ENCODE measurements at regions not wholly inside any gene's neighbourhood (a gene's known extent, or its start where the extent isn't known, plus 50 kb on each side); places are given as distances from the start of the nearest gene placed in this dataset.

GRCh38 chr12:118645219-118645618, 268.9 kb downstream of the SUDS3 start:
- no peak overlapping the region for H3K27ac Mint-ChIP-seq
- no peak for ATAC-seq (ENCODE audit: low read depth)
- H3K36me3 Mint-ChIP-seq, result no peaks in the 10 kb centered on the region
- DNase-seq, result no peak
- no peak overlapping the region for H3K4me3 Mint-ChIP-seq
- H3K27me3 Mint-ChIP-seq, result no peaks in the 10 kb centered on the region
- POLR2A ChIA-PET, result no interaction called here
- no peaks in the 10 kb centered on the region for H3K4me1 Mint-ChIP-seq
- H3K9me3 Mint-ChIP-seq, result no peaks in the 10 kb centered on the region

GRCh38 chr12:118649765-118650585, 273.6 kb downstream of the SUDS3 start:
- Mint-ChIP-seq H3K4me3 (no peak overlapping the region), H3K4me1 (no peaks in the 10 kb centered on the region), H3K27me3 (no peaks in the 10 kb centered on the region), H3K9me3 (peaks cover 1% of the 10 kb centered on the region), H3K27ac (no peak overlapping the region), H3K36me3 (no peaks in the 10 kb centered on the region)
- no peak for DNase-seq
- no peak for ATAC-seq (ENCODE audit: low read depth)
- POLR2A ChIA-PET, result no interaction called here

- POLR2A ChIA-PET, result no interaction called here
- H3K36me3 Mint-ChIP-seq, result no peaks in the 10 kb centered on the region
- DNase-seq, result no peak
- peaks cover 1% of the 10 kb centered on the region for H3K9me3 Mint-ChIP-seq
- no peak for ATAC-seq (ENCODE audit: low read depth)
- H3K27me3 Mint-ChIP-seq, result no peaks in the 10 kb centered on the region
- H3K27ac Mint-ChIP-seq, result no peak overlapping the region
- H3K4me1 Mint-ChIP-seq, result no peaks in the 10 kb centered on the region
- no peak overlapping the region for H3K4me3 Mint-ChIP-seq
Observed at GRCh38 chr12:118650586-118650960, 274.2 kb downstream of the SUDS3 start.

- ATAC-seq (ENCODE audit: low read depth) (no peak), DNase-seq (no peak)
- Mint-ChIP-seq H3K4me3 (no peak overlapping the region), H3K36me3 (no peaks in the 10 kb centered on the region), H3K4me1 (no peaks in the 10 kb centered on the region), H3K27ac (no peak overlapping the region), H3K9me3 (peaks cover 1% of the 10 kb centered on the region), H3K27me3 (no peaks in the 10 kb centered on the region)
- POLR2A ChIA-PET, result no interaction called here
Observed at GRCh38 chr12:118651487-118651886, 275.1 kb downstream of the SUDS3 start.

- H3K36me3 Mint-ChIP-seq, result no peaks in the 10 kb centered on the region
- no peaks in the 10 kb centered on the region for H3K4me1 Mint-ChIP-seq
- DNase-seq (no peak), ATAC-seq (ENCODE audit: low read depth) (no peak)
- POLR2A ChIA-PET, result no interaction called here
- H3K27me3 Mint-ChIP-seq, result no peaks in the 10 kb centered on the region
- peaks cover 3% of the 10 kb centered on the region for H3K9me3 Mint-ChIP-seq
- no peak overlapping the region for H3K27ac Mint-ChIP-seq
- no peak overlapping the region for H3K4me3 Mint-ChIP-seq
Observed at GRCh38 chr12:118655588-118655987, 279.2 kb downstream of the SUDS3 start.

- ATAC-seq (ENCODE audit: low read depth) (no peak), DNase-seq (no peak)
- no peaks in the 10 kb centered on the region for H3K4me1 Mint-ChIP-seq
- H3K4me3 Mint-ChIP-seq, result no peak overlapping the region
- H3K9me3 Mint-ChIP-seq, result peaks cover 6% of the 10 kb centered on the region
- POLR2A ChIA-PET, result no interaction called here
- no peak overlapping the region for H3K27ac Mint-ChIP-seq
- H3K27me3 Mint-ChIP-seq, result no peaks in the 10 kb centered on the region
- no peaks in the 10 kb centered on the region for H3K36me3 Mint-ChIP-seq
Observed at GRCh38 chr12:118680356-118680963, 300.9 kb upstream of the SRRM4 start.

- POLR2A ChIA-PET, result no interaction called here
- DNase-seq (no peak), ATAC-seq (ENCODE audit: low read depth) (no peak)
- no peaks in the 10 kb centered on the region for H3K27me3 Mint-ChIP-seq
- H3K27ac Mint-ChIP-seq, result no peak overlapping the region
- no peaks in the 10 kb centered on the region for H3K4me1 Mint-ChIP-seq
- peaks cover 3% of the 10 kb centered on the region for H3K9me3 Mint-ChIP-seq
- H3K36me3 Mint-ChIP-seq, result no peaks in the 10 kb centered on the region
- no peak overlapping the region for H3K4me3 Mint-ChIP-seq
Observed at GRCh38 chr12:118682656-118683055, 298.7 kb upstream of the SRRM4 start.

- H3K36me3 Mint-ChIP-seq, result no peaks in the 10 kb centered on the region
- no peak overlapping the region for H3K27ac Mint-ChIP-seq
- DNase-seq (no peak), ATAC-seq (ENCODE audit: low read depth) (no peak)
- H3K27me3 Mint-ChIP-seq, result no peaks in the 10 kb centered on the region
- no peak overlapping the region for H3K4me3 Mint-ChIP-seq
- H3K9me3 Mint-ChIP-seq, result peaks cover 2% of the 10 kb centered on the region
- no peaks in the 10 kb centered on the region for H3K4me1 Mint-ChIP-seq
- POLR2A ChIA-PET, result no interaction called here
Observed at GRCh38 chr12:118685983-118686607, 295.2 kb upstream of the SRRM4 start.

GRCh38 chr12:118689793-118690192, 291.5 kb upstream of the SRRM4 start:
- H3K27me3 Mint-ChIP-seq, result no peaks in the 10 kb centered on the region
- H3K4me3 Mint-ChIP-seq, result no peak overlapping the region
- H3K36me3 Mint-ChIP-seq, result no peaks in the 10 kb centered on the region
- POLR2A ChIA-PET, result no interaction called here
- H3K27ac Mint-ChIP-seq, result no peak overlapping the region
- H3K9me3 Mint-ChIP-seq, result no peaks in the 10 kb centered on the region
- no peak for ATAC-seq (ENCODE audit: low read depth)
- H3K4me1 Mint-ChIP-seq, result no peaks in the 10 kb centered on the region
- DNase-seq, result no peak

- Mint-ChIP-seq H3K36me3 (no peaks in the 10 kb centered on the region), H3K27me3 (no peaks in the 10 kb centered on the region), H3K9me3 (no peaks in the 10 kb centered on the region), H3K4me1 (no peaks in the 10 kb centered on the region), H3K27ac (no peak overlapping the region), H3K4me3 (no peak overlapping the region)
- no peak for ATAC-seq (ENCODE audit: low read depth)
- DNase-seq, result no peak
- POLR2A ChIA-PET, result no interaction called here
Observed at GRCh38 chr12:118690506-118690905, 290.8 kb upstream of the SRRM4 start.

- Mint-ChIP-seq H3K9me3 (no peaks in the 10 kb centered on the region), H3K27me3 (no peaks in the 10 kb centered on the region), H3K4me3 (no peak overlapping the region), H3K36me3 (no peaks in the 10 kb centered on the region), H3K4me1 (no peaks in the 10 kb centered on the region), H3K27ac (no peak overlapping the region)
- POLR2A ChIA-PET, result no interaction called here
- no peak for ATAC-seq (ENCODE audit: low read depth)
- no peak for DNase-seq
Observed at GRCh38 chr12:118694128-118694775, 287.1 kb upstream of the SRRM4 start.

GRCh38 chr12:118704527-118705241, 276.7 kb upstream of the SRRM4 start:
- POLR2A ChIA-PET, result no interaction called here
- DNase-seq (no peak), ATAC-seq (ENCODE audit: low read depth) (no peak)
- H3K4me3 Mint-ChIP-seq, result no peak overlapping the region
- peaks cover 2% of the 10 kb centered on the region for H3K27me3 Mint-ChIP-seq
- H3K36me3 Mint-ChIP-seq, result no peaks in the 10 kb centered on the region
- peaks cover 17% of the 10 kb centered on the region for H3K9me3 Mint-ChIP-seq
- H3K4me1 Mint-ChIP-seq, result no peaks in the 10 kb centered on the region
- H3K27ac Mint-ChIP-seq, result no peak overlapping the region

GRCh38 chr12:118706437-118706836, 274.9 kb upstream of the SRRM4 start:
- Mint-ChIP-seq H3K4me1 (no peaks in the 10 kb centered on the region), H3K9me3 (peaks cover 17% of the 10 kb centered on the region), H3K4me3 (no peak overlapping the region), H3K27ac (no peak overlapping the region), H3K27me3 (peaks cover 2% of the 10 kb centered on the region), H3K36me3 (no peaks in the 10 kb centered on the region)
- DNase-seq (no peak), ATAC-seq (ENCODE audit: low read depth) (no peak)
- POLR2A ChIA-PET, result no interaction called here

All from activated naive CD8-positive, alpha-beta T cell treated with anti-CD3 and anti-CD28 coated beads, Interleukin-2, amount 10 ng/mL, durations not matched to agents 7 days and 5 days (primary cell).